ENCODE measurements at regions not wholly inside any gene's neighbourhood (a gene's known extent, or its start where the extent isn't known, plus 50 kb on each side); places are given as distances from the start of the nearest gene placed in this dataset.
"Not testable (repeated sequence)": the region's sequence is repeated elsewhere in the genome, so short reads cannot be mapped to it uniquely, and the experiment has no call there.

DNA sequence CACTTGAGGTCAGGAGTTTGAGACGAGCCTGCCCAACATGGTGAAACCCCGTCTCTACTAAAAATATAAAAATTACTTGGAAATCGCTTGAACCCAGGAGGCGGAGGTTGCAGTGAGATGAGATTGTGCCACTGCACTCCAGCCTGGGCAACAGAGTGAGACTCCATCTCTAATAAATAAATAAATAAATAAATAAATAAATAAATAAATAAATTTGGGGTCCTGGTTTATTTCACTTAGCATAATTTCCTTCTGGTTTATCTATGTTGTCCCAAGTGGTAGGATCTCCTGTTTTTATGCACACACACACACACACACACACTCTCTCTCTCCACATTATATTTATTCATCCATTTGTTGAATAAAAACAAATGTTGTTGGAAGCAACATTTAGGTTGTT lies 58.4 kb upstream of the HAND1 start:
- in situ Hi-C loops (cut with HindIII; ENCODE audit: low pct_ligation_motif_present, low pct_unique_long_range_greater_than_20kb, low sequenced_read_pairs); DNase-seq: not testable (repeated sequence)

DNA sequence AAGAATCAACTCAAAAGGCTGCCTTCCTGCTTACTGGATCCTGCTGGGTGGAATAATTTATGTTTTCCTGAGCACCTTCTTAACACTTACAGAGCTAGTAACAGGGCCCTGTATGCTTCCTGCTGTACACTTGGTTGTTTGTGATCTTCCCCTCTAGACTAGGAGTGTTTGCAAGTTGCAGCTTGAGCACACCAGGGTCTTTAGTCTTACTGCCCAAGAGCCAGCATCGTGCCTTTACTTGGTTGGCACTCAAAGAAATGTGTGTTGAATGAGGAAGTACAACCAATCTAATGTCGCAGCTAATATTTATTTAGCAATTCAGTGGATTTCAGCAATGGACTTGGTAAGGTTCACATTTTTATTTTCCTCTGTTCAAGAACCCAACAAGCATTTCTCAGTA lies 57.5 kb upstream of the HAND1 start:
- no peak for DNase-seq
- in situ Hi-C loops (cut with HindIII; ENCODE audit: low pct_ligation_motif_present, low pct_unique_long_range_greater_than_20kb, low sequenced_read_pairs), result no loop called here

DNA sequence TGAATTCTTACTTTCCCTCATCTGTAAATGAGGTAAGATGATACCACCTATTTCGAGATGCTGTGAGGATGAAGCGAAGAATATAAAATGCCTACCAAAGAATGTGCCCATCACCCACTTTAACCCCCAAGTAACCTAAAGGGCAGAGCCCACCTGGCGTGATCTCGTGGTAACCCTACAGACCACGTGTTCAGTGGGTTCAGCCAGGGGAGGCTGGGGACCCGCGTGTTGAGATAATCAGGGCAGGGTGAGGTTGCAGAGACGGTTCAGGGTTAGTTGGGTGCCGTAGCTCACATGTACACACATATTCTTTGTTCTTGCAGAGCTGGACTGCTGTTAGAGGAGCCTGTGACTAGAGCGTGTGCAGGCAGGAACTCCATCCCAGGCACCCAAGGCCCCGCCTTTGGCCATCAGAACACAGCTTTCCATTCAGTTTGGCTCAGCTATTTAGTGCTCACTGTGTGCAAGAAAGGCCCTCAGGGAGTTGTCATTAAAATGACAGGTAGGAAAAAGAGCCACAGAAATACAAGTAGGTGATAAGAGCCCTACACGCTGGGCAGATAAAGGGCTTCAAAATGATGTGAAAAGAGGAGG lies 56.5 kb upstream of the HAND1 start:
- in situ Hi-C loops (cut with HindIII; ENCODE audit: low pct_ligation_motif_present, low pct_unique_long_range_greater_than_20kb, low sequenced_read_pairs), result no loop called here

DNA sequence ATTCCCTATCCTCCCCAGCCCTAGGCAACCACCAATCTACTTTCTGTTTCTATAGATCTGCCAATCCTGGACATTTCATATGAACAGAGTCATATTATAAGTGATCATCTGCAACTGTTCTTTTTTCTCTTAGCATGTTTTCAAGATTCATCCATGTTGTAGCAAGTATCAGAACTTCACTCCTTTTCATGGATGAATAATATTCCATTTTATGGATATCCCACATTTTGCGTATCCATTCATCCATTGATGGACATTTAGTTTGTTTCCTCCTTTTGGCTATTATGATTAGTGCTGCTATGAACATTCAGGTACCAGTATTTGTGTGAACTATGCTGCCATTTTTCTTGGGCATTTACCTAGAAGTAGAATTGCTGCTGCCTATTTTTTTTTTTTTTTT lies 51.3 kb upstream of the HAND1 start:
- in situ Hi-C loops (cut with HindIII; ENCODE audit: low pct_ligation_motif_present, low pct_unique_long_range_greater_than_20kb, low sequenced_read_pairs), result no loop called here
- no peak for DNase-seq

More for the DNA sequence above, 56.5 kb upstream of the HAND1 start:
- DNase-seq, result no peak

DNA sequence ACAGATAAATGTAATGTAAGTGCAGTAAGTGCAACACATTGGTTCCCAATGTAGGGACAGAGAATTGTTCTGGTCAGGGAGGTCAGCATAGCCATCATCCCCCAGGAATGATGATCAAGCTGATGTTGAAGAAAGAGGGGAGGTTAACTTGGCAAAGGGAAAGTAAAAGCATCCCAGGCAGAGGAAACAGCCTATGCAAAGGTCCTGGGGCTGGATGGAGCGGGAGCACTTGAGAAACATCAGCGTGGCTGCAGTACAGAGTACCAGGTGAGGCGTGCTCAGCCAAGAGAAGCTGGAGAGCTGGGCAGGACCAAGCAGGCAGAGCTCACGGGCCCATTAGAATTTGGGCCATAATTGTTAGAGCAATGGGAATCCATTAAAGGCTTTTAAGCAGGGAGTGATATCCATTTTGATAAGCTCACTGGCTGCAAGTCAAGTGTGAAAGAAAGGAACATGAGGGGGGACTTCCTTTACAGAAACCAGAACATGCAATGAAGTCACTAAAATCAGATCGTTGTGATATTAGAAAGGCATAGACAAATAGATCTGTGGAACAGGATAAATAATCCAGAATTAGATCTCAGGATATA lies 50.1 kb upstream of the HAND1 start:
- in situ Hi-C loops (cut with HindIII; ENCODE audit: low pct_ligation_motif_present, low pct_unique_long_range_greater_than_20kb, low sequenced_read_pairs), result no loop called here
- no peak for DNase-seq

Measured in ACHN (cell line).